Cardiac fibroblast (primary cell): ENCODE measurements at regions not wholly inside any gene's neighbourhood (a gene's known extent, or its start where the extent isn't known, plus 50 kb on each side); places are given as distances from the start of the nearest gene placed in this dataset.

Experiments
- DNase-seq, 2 donors: peaks; one replicate each; pipeline versions ENCODE4 v3.0.0 to v3.0.0-alpha.2; 2010; ENCODE audit warnings: low read depth in 2 of 2
- H3K4me3 ChIP-seq, 2 donors: replicated peaks in 1 of 2; 1 replicate in 1 of 2; 2 replicates in 1 of 2; pipeline ENCODE4 v1.5.1; 2011; ENCODE audit warnings: low read depth in 2 of 2, low read length in 2 of 2, mild to moderate bottlenecking in 2 of 2, moderate library complexity in 1 of 2
- CTCF ChIP-seq: IDR thresholded peaks from one replicate; pipeline ENCODE4 v1.5.1; 2011; ENCODE audit warnings: low read depth, mild to moderate bottlenecking, low read length, inconsistent platforms

GRCh38 chr5:144024545-144024944 lies 145.9 kb downstream of the YIPF5 start:
- DNase-seq, result peak; percentile 13 to 36
- H3K4me3 ChIP-seq, result no peak overlapping the region
- TF ChIP-seq CTCF, result no peak

GRCh38 chr5:144026286-144026685 lies 144.2 kb downstream of the YIPF5 start:
- H3K4me3 ChIP-seq, result no peak overlapping the region
- no peak for DNase-seq
- no peak for TF ChIP-seq CTCF

- TF ChIP-seq CTCF, result no peak
- H3K4me3 ChIP-seq, result no peak overlapping the region
- DNase-seq, result peak; percentile 72 to 86
Measured at GRCh38 chr5:144028058-144028457, 142.4 kb downstream of the YIPF5 start.

GRCh38 chr5:144028636-144029035 lies 141.8 kb downstream of the YIPF5 start:
- no peak for TF ChIP-seq CTCF
- DNase-seq, result peak; percentile 79 to 90
- no peak overlapping the region for H3K4me3 ChIP-seq

- no peak for TF ChIP-seq CTCF
- no peak for DNase-seq
- H3K4me3 ChIP-seq, result no peak overlapping the region
Measured at GRCh38 chr5:144030904-144031303, 139.6 kb downstream of the YIPF5 start.

GRCh38 chr5:144032375-144032774 lies 138.1 kb downstream of the YIPF5 start:
- H3K4me3 ChIP-seq, result no peak overlapping the region
- DNase-seq, result no peak
- TF ChIP-seq CTCF, result no peak

GRCh38 chr5:144033486-144033885 lies 137.0 kb downstream of the YIPF5 start:
- no peak for DNase-seq
- no peak overlapping the region for H3K4me3 ChIP-seq
- TF ChIP-seq CTCF, result no peak
